ENCODE measurements at regions not wholly inside any gene's neighbourhood (a gene's known extent, or its start where the extent isn't known, plus 50 kb on each side); places are given as distances from the start of the nearest gene placed in this dataset.

DNA sequence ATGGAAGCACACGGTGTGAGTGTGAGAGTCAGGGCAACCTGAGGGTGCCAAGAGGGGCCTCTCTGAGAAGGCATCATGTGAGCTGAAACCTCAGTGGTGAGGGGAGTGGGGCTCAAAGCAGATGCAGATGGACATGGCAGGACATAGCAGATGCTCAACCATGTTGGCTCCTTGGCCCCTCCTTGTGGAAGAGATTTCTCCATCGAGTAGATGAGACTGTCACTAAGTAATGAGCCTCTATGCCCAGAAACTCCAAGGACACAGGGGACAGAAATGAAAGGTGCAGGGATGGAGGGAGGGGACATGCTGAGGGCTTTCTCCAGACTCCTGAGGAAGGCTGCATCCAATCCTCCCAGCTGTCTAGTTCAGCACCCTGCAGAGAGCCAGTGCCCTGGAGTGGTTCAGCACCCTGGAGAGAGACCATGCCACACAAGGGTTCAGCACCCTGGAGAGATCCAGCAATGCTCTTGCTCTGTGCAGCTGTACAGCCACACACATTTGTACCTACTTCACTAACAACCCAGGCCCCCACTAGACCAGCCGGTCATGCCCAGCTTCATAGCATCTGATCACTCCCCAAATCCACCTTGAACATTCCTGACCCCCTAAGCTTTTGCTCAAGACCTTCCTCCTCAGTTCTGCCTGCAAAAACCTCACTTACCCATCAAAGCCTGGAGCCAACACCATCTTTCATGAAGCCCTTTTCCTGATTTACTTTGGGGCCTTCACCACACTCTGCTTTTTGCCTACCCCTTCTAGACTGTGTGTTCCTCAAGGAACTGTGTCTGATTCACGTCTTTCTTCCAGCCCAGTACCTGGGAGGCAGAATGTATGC is 252.0 kb downstream of the CTTN start (continued):
- TF ChIP-seq ZNF407 (IDR thresholded peaks at IDR 0.05; ENCODE audit: low read depth) (no peak), PRPF4 (IDR thresholded peaks at IDR 0.05; ENCODE audit: insufficient read depth, low read depth, low read length, poor library complexity, severe bottlenecking) (no peak), PML (IDR thresholded peaks at IDR 0.05; ENCODE audit: low read length) (no peak), ZNF696 (CRISPR knock-in tag; conservative IDR thresholded peaks at IDR 0.05) (no peak), MYC (IDR thresholded peaks at IDR 0.05; ENCODE audit: low read depth, low read length) (no peak), MYC (CRISPR knock-in tag; IDR thresholded peaks at IDR 0.05; ENCODE audit: borderline replicate concordance, low read depth) (no peak), ZNF444 (CRISPR knock-in tag; IDR thresholded peaks at IDR 0.05) (no peak), RHOXF2B (CRISPR knock-in tag; conservative IDR thresholded peaks at IDR 0.05) (no peak), MYBL2 (IDR thresholded peaks at IDR 0.05; ENCODE audit: low read depth) (no peak), MYBL2 (CRISPR knock-in tag; IDR thresholded peaks at IDR 0.05; ENCODE audit: borderline replicate concordance) (no peak), SIRT6 (IDR thresholded peaks at IDR 0.05; ENCODE audit: low read depth, low read length) (no peak), NFATC3 (IDR thresholded peaks at IDR 0.05) (no peak), NR2F6 (CRISPR knock-in tag; IDR thresholded peaks at IDR 0.05) (no peak), CHD1 (IDR thresholded peaks at IDR 0.05; ENCODE audit: low read length) (no peak), ZC3H11A (IDR thresholded peaks at IDR 0.05; ENCODE audit: low read depth, low read length) (no peak), JUN (IDR thresholded peaks at IDR 0.05; ENCODE audit: borderline replicate concordance, low read depth, low read length) (no peak), JUN (CRISPR knock-in tag; IDR thresholded peaks at IDR 0.05; ENCODE audit: borderline replicate concordance) (peak; percentile 73; the same call in 1 of the 2 replicates), ZNF584 (CRISPR knock-in tag; IDR thresholded peaks at IDR 0.05; ENCODE audit: low read depth) (peak; percentile 94), ZNF717 (CRISPR knock-in tag; IDR thresholded peaks at IDR 0.05) (no peak), TEAD1 (CRISPR knock-in tag; IDR thresholded peaks at IDR 0.05) (peak; percentile 80 to 94), ZNF143 (CRISPR knock-in tag; IDR thresholded peaks at IDR 0.05) (no peak), NEUROD1 (IDR thresholded peaks at IDR 0.05; ENCODE audit: borderline replicate concordance, low read depth, low read length, partially characterized antibody) (no peak), TAF9B (IDR thresholded peaks at IDR 0.05; ENCODE audit: partially characterized antibody) (no peak)

Data from K562 (cell line).